RCC 7860 (cell line): ENCODE measurements at regions not wholly inside any gene's neighbourhood (a gene's known extent, or its start where the extent isn't known, plus 50 kb on each side); places are given as distances from the start of the nearest gene placed in this dataset.

ENCODE experiments used
- DNase-seq: peaks from one replicate; pipeline ENCODE4 v3.0.0-alpha.2; 2015; ENCODE audit warnings: low spot score
- FAIRE-seq: peaks from 2 replicates; lab custom pipeline; 2012; peaks lifted over from hg19 to GRCh38; lab: Jason Lieb, UNC

- no peak for DNase-seq
- no peak for FAIRE-seq
Measured at GRCh38 chr2:15034860-15035259, 402.3 kb downstream of the LRATD1 start.

GRCh38 chr2:15038366-15039364 lies 406.1 kb downstream of the LRATD1 start:
- DNase-seq: no peak
- no peak for FAIRE-seq

- DNase-seq: no peak
- no peak for FAIRE-seq
Measured at GRCh38 chr2:15040429-15041084, 408.0 kb downstream of the LRATD1 start.

GRCh38 chr2:15041429-15041837 lies 408.9 kb downstream of the LRATD1 start:
- FAIRE-seq: no peak
- no peak for DNase-seq

GRCh38 chr2:15042801-15043217 lies 410.3 kb downstream of the LRATD1 start:
- FAIRE-seq (no peak), DNase-seq (no peak)

GRCh38 chr2:15043336-15044058 lies 411.0 kb downstream of the LRATD1 start:
- no peak for FAIRE-seq
- no peak for DNase-seq

- DNase-seq (no peak), FAIRE-seq (no peak)
Measured at GRCh38 chr2:15045054-15045453, 412.5 kb downstream of the LRATD1 start.

GRCh38 chr2:15047184-15047583 lies 414.7 kb downstream of the LRATD1 start:
- DNase-seq (no peak), FAIRE-seq (no peak)

- DNase-seq (no peak), FAIRE-seq (no peak)
Measured at GRCh38 chr2:15048000-15048399, 415.5 kb downstream of the LRATD1 start.

- no peak for DNase-seq
- FAIRE-seq: no peak
Measured at GRCh38 chr2:15049096-15049993, 416.8 kb downstream of the LRATD1 start.

- no peak for FAIRE-seq
- DNase-seq: no peak
Measured at GRCh38 chr2:15050483-15050882, 418.0 kb downstream of the LRATD1 start.

GRCh38 chr2:15053542-15053941 lies 421.0 kb downstream of the LRATD1 start:
- DNase-seq (no peak), FAIRE-seq (no peak)

- FAIRE-seq: no peak
- DNase-seq: no peak
Measured at GRCh38 chr2:15058015-15058720, 425.7 kb downstream of the LRATD1 start.

- DNase-seq (no peak), FAIRE-seq (no peak)
Measured at GRCh38 chr2:15058721-15059157, 426.2 kb downstream of the LRATD1 start.

GRCh38 chr2:15059870-15060512 lies 427.5 kb downstream of the LRATD1 start:
- DNase-seq (no peak), FAIRE-seq (no peak)

- no peak for FAIRE-seq
- no peak for DNase-seq
Measured at GRCh38 chr2:15061268-15061667, 428.8 kb downstream of the LRATD1 start.

GRCh38 chr2:15066138-15066537 lies 433.6 kb downstream of the LRATD1 start:
- DNase-seq (no peak), FAIRE-seq (no peak)

GRCh38 chr2:15069149-15069548 lies 436.6 kb downstream of the LRATD1 start:
- DNase-seq (no peak), FAIRE-seq (no peak)

- no peak for DNase-seq
Measured at GRCh38 chr2:15072836-15073235, 440.3 kb downstream of the LRATD1 start.

More at GRCh38 chr2:15072836-15073235, 440.3 kb downstream of the LRATD1 start:
- FAIRE-seq: no peak
